ENCODE measurements at regions not wholly inside any gene's neighbourhood (a gene's known extent, or its start where the extent isn't known, plus 50 kb on each side); places are given as distances from the start of the nearest gene placed in this dataset.
A peak's percentile ranks its signal among the peaks of the same experiment; 100 is the strongest.

- no peak for DNase-seq (ENCODE audit: low spot score)
Measured at GRCh38 chr2:138176862-138177439, 212.7 kb downstream of the HNMT start.

GRCh38 chr2:138177693-138178092 is 213.4 kb downstream of the HNMT start:
- DNase-seq (ENCODE audit: low spot score), result no peak

GRCh38 chr2:138180692-138181386 is 216.6 kb downstream of the HNMT start:
- DNase-seq (ENCODE audit: low spot score), result no peak

- DNase-seq (ENCODE audit: low spot score), result no peak
Measured at GRCh38 chr2:138182250-138182936, 218.1 kb downstream of the HNMT start.

GRCh38 chr2:138182937-138183312 is 218.7 kb downstream of the HNMT start:
- DNase-seq (ENCODE audit: low spot score), result peak; percentile 25

- DNase-seq (ENCODE audit: low spot score), result no peak
Measured at GRCh38 chr2:138183705-138184104, 219.4 kb downstream of the HNMT start.

GRCh38 chr2:138184428-138184827 is 220.2 kb downstream of the HNMT start:
- no peak for DNase-seq (ENCODE audit: low spot score)

GRCh38 chr2:138185827-138186226 is 221.6 kb downstream of the HNMT start:
- DNase-seq (ENCODE audit: low spot score), result no peak

- no peak for DNase-seq (ENCODE audit: low spot score)
Measured at GRCh38 chr2:138187221-138187620, 222.9 kb downstream of the HNMT start.

- DNase-seq (ENCODE audit: low spot score), result no peak
Measured at GRCh38 chr2:138190999-138191398, 226.7 kb downstream of the HNMT start.

- no peak for DNase-seq (ENCODE audit: low spot score)
Measured at GRCh38 chr2:138193416-138194213, 229.3 kb downstream of the HNMT start.

- DNase-seq (ENCODE audit: low spot score), result no peak
Measured at GRCh38 chr2:138201286-138201685, 237.0 kb downstream of the HNMT start.

- no peak for DNase-seq (ENCODE audit: low spot score)
Measured at GRCh38 chr2:138202762-138203161, 238.5 kb downstream of the HNMT start.

- DNase-seq (ENCODE audit: low spot score), result no peak
Measured at GRCh38 chr2:138205281-138205680, 241.0 kb downstream of the HNMT start.

- no peak for DNase-seq (ENCODE audit: low spot score)
Measured at GRCh38 chr2:138207074-138207930, 243.0 kb downstream of the HNMT start.

- DNase-seq (ENCODE audit: low spot score), result no peak
Measured at GRCh38 chr2:138209009-138209408, 244.7 kb downstream of the HNMT start.

GRCh38 chr2:138210487-138210886 is 246.2 kb downstream of the HNMT start:
- no peak for DNase-seq (ENCODE audit: low spot score)

- no peak for DNase-seq (ENCODE audit: low spot score)
Measured at GRCh38 chr2:138212434-138212833, 248.2 kb downstream of the HNMT start.

GRCh38 chr2:138213084-138213483 is 248.8 kb downstream of the HNMT start:
- no peak for DNase-seq (ENCODE audit: low spot score)

GRCh38 chr2:138213624-138214023 is 249.4 kb downstream of the HNMT start:
- DNase-seq (ENCODE audit: low spot score), result no peak

GRCh38 chr2:138215958-138216357 is 251.7 kb downstream of the HNMT start:
- DNase-seq (ENCODE audit: low spot score), result no peak

All from umbilical cord (tissue), 1 donor.